ENCODE measurements at regions not wholly inside any gene's neighbourhood (a gene's known extent, or its start where the extent isn't known, plus 50 kb on each side); places are given as distances from the start of the nearest gene placed in this dataset.
"Not testable (repeated sequence)": the region's sequence is repeated elsewhere in the genome, so short reads cannot be mapped to it uniquely, and the experiment has no call there.

DNA sequence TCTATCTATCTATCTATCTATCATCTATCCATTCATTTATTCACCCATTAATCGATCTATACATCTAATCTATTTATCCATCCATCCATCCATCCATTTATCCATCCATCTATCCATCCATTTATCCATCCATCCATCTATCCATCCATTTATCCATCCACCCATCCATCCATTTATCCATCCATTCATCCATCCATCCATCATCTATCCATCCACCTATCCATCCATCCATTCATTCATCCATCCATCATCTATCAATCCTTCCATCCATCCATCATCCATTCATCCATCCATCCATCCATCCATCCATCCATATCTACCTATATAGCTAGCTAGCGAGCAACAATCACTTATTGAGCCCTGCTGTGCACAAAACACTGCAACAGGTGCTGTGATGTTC, 953.1 kb upstream of the ZNF722 start:
- intact Hi-C loops (cut with DNase I) = no loop called here
- H3K4me3 ChIP-seq = no peak overlapping the region

DNA sequence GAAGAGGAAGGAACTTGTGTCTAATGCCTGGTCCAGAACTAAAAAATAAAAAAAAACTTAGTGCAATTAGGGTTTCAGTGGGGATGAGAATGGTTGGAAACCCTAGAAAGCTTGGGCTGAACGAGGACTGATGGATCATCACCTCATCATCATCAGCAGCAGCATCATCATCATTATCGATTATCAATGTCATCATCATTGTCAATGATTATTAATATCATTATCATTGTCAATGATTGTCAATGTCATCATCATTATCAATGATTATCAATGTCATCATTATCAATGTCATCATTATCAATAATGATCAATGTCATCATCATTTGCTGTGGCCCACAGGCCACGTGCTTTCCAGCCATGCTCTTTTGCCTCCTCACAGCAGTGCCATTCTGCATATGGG, 952.0 kb upstream of the ZNF722 start:
- no peak for DNase-seq (ENCODE audit: low spot score in 2 of 2)
- no peaks in the 10 kb centered on the region for H3K27me3 ChIP-seq
- H3K4me1 ChIP-seq = no peaks in the 10 kb centered on the region
- H3K9me3 ChIP-seq = peaks cover 0 to 3% of the 10 kb centered on the region in 2 donors
- intact Hi-C loops (cut with DNase I) = no loop called here
- TF ChIP-seq, protein P1, sequence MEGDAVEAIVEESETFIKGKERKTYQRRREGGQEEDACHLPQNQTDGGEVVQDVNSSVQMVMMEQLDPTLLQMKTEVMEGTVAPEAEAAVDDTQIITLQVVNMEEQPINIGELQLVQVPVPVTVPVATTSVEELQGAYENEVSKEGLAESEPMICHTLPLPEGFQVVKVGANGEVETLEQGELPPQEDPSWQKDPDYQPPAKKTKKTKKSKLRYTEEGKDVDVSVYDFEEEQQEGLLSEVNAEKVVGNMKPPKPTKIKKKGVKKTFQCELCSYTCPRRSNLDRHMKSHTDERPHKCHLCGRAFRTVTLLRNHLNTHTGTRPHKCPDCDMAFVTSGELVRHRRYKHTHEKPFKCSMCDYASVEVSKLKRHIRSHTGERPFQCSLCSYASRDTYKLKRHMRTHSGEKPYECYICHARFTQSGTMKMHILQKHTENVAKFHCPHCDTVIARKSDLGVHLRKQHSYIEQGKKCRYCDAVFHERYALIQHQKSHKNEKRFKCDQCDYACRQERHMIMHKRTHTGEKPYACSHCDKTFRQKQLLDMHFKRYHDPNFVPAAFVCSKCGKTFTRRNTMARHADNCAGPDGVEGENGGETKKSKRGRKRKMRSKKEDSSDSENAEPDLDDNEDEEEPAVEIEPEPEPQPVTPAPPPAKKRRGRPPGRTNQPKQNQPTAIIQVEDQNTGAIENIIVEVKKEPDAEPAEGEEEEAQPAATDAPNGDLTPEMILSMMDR (IDR thresholded peaks at IDR 0.05) = no peak
- no peak overlapping the region for H3K27ac ChIP-seq
- H3K36me3 ChIP-seq = no peaks in the 10 kb centered on the region
- no peak overlapping the region for H3K4me3 ChIP-seq

More for the DNA sequence above, 953.1 kb upstream of the ZNF722 start:
- no peaks in the 10 kb centered on the region for H3K36me3 ChIP-seq
- TF ChIP-seq, protein P1 (IDR thresholded peaks at IDR 0.05) = no peak
- no peak for DNase-seq (ENCODE audit: low spot score in 2 of 2)
- no peaks in the 10 kb centered on the region for H3K27me3 ChIP-seq
- no peak overlapping the region for H3K27ac ChIP-seq
- peaks cover 0 to 3% of the 10 kb centered on the region in 2 donors for H3K9me3 ChIP-seq
- H3K4me1 ChIP-seq = no peaks in the 10 kb centered on the region

DNA sequence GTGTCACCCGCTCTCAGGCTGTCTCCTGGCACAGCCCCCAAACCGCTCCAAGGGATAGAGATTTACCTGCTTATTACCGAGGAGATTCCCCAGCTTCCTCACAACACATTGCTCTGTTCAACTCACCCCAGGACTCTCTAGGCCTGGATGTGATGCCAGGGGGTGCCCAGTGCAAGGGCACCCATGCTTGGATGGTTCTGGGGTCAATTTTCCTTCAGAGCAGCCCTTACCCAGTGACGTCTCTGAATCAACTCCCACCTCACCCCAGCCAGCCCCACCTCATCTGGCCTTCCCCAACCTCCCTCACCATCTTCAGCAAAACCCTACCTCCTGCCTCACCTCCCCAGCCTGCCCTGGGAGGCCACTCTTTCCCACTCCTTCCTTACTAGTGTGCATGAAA, 951.6 kb upstream of the ZNF722 start:
- H3K27ac ChIP-seq = no peak overlapping the region
- H3K27me3 ChIP-seq = no peaks in the 10 kb centered on the region
- no peak for DNase-seq (ENCODE audit: low spot score in 2 of 2)
- H3K4me1 ChIP-seq = no peaks in the 10 kb centered on the region
- TF ChIP-seq, protein P1 (IDR thresholded peaks at IDR 0.05) = no peak
- no peaks in the 10 kb centered on the region for H3K9me3 ChIP-seq
- no peaks in the 10 kb centered on the region for H3K36me3 ChIP-seq
- H3K4me3 ChIP-seq = no peak overlapping the region
- intact Hi-C loops (cut with DNase I) = no loop called here

DNA sequence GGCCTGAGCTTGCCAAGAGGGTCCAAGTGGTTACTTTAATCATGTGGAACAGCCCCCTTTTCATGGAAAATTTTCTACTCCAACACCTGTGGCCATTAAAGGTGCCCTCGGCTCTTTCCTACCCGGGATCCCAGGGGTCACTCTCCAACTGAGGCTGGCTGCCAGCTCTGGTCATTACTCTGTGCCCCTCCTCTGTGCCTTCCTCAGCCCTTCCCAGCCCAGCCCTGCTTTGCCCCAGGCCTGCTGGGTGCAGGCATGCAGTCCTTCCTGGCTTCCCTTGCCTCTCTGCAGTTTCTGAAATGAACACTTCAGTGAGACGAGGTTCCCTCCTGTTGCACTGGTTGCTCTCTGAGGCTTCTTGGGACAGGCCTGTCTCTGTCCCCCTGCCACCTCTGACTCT, 951.1 kb upstream of the ZNF722 start:
- Histone ChIP-seq H3K27me3 (no peaks in the 10 kb centered on the region), H3K9me3 (no peaks in the 10 kb centered on the region), H3K4me3 (no peak overlapping the region), H3K4me1 (no peaks in the 10 kb centered on the region), H3K36me3 (no peaks in the 10 kb centered on the region), H3K27ac (no peak overlapping the region)
- TF ChIP-seq, protein P1 (IDR thresholded peaks at IDR 0.05) = no peak
- intact Hi-C loops (cut with DNase I) = no loop called here
- DNase-seq (ENCODE audit: low spot score in 2 of 2) = no peak

DNA sequence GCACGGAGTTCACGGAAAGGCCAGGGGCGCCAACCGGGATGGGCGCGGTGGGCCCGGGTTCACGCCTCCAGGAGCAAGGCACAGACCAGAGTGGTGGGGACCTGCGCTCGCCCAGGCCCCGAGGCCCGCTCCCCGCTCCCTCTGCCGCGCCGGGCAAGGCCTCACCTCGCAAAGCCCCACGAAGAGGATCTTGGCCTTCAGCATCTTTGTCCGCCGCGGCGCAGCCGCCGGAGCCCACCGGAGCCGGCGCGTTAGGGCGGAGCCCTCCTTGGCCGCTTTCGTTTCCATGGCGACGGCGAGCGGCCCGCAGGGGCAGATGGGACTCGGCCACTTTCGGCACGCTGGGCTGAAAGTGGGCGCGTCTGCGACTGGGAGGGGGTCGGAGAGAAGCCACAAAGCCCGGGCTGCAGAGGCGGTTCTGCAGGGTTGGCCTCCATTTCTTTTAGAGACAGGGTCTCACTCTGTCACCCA, 944.4 kb upstream of the ZNF722 start:
- peaks cover 0 to 20% of the 10 kb centered on the region in 2 donors for H3K9me3 ChIP-seq
- intact Hi-C loops (cut with DNase I) = no loop called here
- no peak overlapping the region for H3K27ac ChIP-seq
- no peaks in the 10 kb centered on the region for H3K36me3 ChIP-seq
- DNase-seq (ENCODE audit: low spot score in 2 of 2) = no peak
- TF ChIP-seq, protein P1 (IDR thresholded peaks at IDR 0.05) = no peak
- no peaks in the 10 kb centered on the region for H3K4me1 ChIP-seq
- H3K27me3 ChIP-seq = no peaks in the 10 kb centered on the region
- H3K4me3 ChIP-seq = no peak overlapping the region

DNA sequence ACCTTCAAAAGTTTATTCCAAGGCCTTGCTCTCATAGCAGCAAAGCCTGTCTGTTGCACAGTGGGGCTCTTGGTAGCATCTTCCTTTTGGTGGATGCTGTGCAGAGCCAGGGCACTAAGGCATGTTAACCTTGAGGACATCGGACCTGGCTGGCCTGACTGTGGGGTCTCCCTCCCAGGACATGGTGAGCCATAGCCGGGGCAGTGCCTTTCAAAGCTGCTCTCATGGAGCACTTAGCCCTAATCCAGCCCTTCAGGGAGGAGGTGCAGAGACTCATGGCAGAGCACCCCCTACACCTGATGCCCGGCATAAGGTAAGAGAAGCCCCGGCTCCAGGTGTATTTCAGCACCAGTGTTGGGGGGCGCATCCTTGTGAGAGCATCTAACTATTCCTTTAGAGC, 941.4 kb upstream of the ZNF722 start:
- Histone ChIP-seq H3K27me3 (no peaks in the 10 kb centered on the region), H3K9me3 (peaks cover 4 to 20% of the 10 kb centered on the region in 2 donors), H3K27ac (no peak overlapping the region), H3K36me3 (no peaks in the 10 kb centered on the region), H3K4me1 (no peaks in the 10 kb centered on the region), H3K4me3 (no peak overlapping the region)
- intact Hi-C loops (cut with DNase I) = no loop called here
- TF ChIP-seq, protein P1 (IDR thresholded peaks at IDR 0.05) = no peak
- no peak for DNase-seq (ENCODE audit: low spot score in 2 of 2)

DNA sequence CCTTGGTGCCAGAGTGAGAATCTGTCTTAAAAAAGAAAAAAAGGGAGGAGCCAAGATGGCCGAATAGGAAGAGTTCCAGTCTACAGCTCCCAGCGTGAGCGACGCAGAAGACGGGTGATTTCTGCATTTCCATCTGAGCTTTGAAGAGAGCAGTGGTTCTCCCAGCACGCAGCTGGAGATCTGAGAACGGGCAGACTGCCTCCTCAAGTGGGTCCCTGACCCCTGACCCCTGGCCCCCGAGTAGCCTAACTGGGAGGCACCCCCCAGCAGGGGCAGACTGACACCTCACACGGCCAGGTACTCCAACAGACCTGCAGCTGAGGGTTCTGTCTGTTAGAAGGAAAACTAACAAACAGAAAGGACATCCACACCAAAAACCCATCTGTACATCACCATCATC, 937.9 kb upstream of the ZNF722 start:
- H3K27me3 ChIP-seq; intact Hi-C loops (cut with DNase I); H3K27ac ChIP-seq; DNase-seq (ENCODE audit: low spot score in 2 of 2); H3K4me1 ChIP-seq; H3K4me3 ChIP-seq; H3K9me3 ChIP-seq; H3K36me3 ChIP-seq: not testable (repeated sequence)

Data from ascending aorta (tissue), 2 donors.